KBM-7 (cell line): ENCODE measurements at regions not wholly inside any gene's neighbourhood (a gene's known extent, or its start where the extent isn't known, plus 50 kb on each side); places are given as distances from the start of the nearest gene placed in this dataset.

Source experiments
- DNase-seq: peaks from one replicate; pipeline ENCODE4 v3.0.0-alpha.2; 2015
- in situ Hi-C: fragments of 300-500 bp; cut with MboI; formaldehyde crosslinking; loops from 2 replicates; pipeline ENCODE4 v1.14.3; 2020; ENCODE audit warnings: low sequenced_read_pairs, low pct_unique_long_range_greater_than_20kb, mixed read lengths

DNA sequence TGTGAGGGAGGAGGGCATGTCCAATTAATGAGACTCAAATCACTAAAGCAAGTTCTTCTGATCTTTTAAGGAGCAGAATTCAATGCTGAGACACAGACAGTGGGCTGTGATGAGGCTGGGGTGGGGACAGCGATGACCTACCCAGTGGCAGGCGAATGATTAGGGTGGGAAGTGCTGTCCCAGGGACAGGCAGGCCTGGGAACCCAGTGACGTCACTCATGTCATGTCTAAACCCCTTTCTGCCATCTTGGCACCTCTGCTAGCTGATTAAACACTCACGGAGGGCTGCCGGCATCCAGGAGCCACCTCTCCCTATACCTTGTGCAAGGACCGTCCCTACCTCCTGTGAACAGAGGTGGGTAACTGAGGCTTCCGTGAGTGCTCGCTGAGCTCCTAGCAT is 1235.2 kb downstream of the TBC1D22A start:
- in situ Hi-C loops, result no loop called here
- DNase-seq, result no peak

- no peak for DNase-seq
- in situ Hi-C loops, result no loop called here
These were observed 1234.7 kb downstream of the TBC1D22A start for GRCh38 chr22:47997052-47997590.

DNA sequence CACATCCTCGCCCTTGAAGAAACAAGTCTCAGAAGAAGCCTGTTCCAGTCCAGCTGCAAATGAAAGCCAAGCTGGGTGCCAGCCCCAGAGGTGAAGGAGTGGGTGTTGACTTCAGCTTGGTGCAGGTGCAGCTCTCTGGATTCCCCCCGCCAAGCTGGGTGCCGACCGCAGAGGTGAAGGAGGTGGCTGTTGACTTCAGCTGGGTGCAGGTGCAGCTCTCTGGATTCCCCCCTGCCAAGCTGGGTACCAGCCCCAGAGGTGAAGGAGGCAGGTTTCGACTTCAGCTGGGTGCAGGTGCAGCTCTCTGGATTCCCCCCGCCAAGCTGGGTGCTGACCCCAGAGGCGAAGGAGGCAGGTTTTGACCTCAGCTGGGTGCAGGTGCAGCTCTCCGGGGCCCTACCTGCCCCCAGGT is 1234.0 kb downstream of the TBC1D22A start:
- DNase-seq, result no peak
- in situ Hi-C loops, result no loop called here

DNA sequence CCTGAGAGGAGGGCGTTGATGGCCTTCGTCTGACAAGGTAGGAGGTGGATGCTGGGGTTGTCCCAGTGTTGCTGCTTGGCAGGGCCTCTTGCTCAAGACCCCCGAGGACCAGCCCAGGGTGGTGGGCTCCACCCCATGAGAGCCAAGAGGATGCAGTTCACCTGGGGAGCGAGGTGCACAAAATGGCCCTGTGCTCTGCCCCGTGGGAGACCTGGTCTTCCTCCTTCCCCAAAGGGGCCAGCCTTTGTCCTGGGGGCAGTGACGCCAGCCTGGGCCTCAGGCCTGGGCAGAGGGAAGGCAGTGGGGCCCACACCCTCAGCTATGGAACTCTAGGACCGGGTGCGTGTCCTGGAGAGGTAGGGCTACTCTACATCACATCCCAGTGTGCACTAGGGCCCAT is 1233.3 kb downstream of the TBC1D22A start:
- in situ Hi-C loops, result no loop called here
- DNase-seq, result no peak

DNA sequence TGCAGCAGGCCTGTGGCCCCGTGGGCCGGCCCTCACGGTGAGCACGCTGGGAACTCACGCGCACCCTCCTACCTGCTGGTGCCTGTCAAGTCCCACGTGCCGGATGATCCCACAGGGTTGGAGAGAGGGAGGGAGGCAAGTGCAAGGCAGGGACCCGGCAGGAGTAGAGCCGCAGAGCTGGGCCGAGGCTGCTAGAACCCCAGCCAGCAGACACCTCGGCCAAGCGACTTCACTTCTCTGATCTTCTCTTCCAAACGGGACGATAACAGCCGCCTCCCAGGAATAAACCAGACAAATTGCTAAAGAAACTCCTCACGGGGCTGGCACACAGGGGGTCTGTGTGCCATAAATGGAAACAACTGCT is 1232.8 kb downstream of the TBC1D22A start:
- in situ Hi-C loops, result no loop called here
- DNase-seq, result no peak

DNA sequence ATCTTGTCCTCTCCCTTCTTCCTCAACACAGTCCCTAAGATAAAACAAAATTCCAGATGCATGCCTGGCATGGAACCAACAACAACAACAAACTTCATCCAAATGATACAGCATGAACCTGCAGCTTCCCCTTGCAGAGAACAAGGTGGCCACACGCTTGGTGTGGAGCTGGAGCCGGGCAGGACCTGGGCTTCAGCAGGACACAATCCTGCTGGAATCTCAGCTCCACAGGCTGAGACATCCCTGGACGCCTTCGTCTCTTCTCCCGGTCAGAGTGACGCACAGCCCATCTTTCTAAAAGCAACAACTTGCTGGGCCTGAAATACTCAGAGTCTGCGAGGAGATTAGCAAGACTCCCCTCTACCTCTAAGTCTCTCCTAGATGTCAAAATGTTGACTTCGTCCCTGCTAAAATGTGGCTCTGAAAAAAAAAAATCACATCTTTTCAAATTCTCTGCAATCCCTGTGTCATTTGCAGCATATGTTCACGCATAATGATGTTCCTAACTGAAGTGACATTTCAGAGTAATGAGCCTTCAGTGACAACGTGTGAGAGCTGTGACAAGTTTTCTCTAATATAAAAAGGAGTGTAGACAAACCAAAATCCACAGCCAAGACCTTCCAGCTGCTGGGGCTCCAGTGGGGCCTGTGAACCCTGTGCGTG is 1232.3 kb downstream of the TBC1D22A start:
- in situ Hi-C loops, result no loop called here
- no peak for DNase-seq

GRCh38 chr22:47994045-47994444 is 1231.6 kb downstream of the TBC1D22A start:
- in situ Hi-C loops, result no loop called here
- DNase-seq, result no peak

DNA sequence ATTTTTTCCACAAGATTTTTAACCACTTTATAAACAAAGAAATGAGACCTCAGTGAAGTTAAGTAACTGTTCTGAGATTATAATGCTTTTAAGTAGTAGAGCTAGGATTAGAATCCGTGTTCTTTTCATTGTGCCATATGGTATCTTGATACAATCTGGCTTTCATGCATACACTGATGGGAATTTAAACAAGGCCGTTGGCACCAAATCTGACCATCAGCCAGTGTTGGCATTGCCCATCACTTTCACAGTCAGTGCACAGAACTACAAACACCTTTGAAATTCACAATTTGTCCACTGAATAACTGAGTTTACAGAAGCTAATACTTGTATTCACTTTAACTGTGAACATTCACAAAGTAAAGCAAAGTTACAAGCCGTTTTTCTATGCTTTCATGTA is 1228.0 kb downstream of the TBC1D22A start:
- in situ Hi-C loops, result no loop called here
- no peak for DNase-seq

DNA sequence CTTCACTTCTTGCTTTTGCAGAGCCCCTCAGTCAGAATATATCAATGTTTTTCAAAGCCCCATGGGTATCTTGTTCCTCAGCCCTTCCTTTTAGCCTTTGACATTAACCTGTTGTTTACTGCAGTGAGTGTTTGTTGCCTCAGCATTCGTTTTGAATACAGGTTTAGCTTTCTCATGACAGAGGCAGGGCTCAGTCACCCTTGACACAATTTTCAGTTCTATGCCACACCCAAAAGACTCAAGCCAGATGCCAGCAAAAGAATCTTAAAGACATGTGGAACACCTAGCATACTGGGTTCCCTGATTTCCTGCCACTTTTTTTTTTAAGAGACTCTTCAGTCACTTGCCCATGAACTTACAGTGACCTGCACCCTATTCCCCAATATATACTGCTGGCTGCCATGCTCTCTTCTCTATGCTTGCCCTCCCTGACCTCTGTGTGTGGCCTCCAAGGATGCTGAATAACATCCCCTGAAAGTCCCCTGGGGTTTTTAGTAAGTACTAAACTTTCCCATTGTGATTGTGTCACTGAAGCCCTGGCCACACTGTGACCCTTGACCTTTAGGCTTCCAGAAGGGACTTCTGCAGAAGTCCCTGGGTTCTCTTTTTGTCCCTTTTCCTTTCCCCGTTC is 1225.5 kb downstream of the TBC1D22A start:
- no peak for DNase-seq

DNA sequence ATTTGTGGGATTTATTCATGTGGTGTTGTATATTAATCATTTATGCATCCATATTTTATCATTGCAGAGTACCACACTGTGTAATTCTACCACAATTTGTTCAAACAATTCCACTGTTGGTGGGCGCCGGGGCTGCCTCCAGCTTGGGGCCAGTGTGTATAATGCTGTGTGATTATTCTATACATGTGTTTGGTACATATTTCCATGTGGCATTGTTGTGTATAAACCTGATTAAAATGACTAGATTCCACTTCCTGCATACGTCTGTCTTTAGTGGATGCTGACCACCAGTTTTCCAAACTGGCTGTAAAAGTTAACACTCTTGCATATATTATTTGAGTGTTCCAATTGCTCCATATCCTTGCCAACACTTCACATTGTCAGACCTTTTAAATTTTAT is 1213.8 kb downstream of the TBC1D22A start:
- DNase-seq, result no peak
- in situ Hi-C loops, result no loop called here

More for the DNA sequence above, 1225.5 kb downstream of the TBC1D22A start:
- in situ Hi-C loops, result no loop called here

- in situ Hi-C loops, result no loop called here
- no peak for DNase-seq
These were observed 1205.4 kb downstream of the TBC1D22A start for GRCh38 chr22:47967831-47968230.

DNA sequence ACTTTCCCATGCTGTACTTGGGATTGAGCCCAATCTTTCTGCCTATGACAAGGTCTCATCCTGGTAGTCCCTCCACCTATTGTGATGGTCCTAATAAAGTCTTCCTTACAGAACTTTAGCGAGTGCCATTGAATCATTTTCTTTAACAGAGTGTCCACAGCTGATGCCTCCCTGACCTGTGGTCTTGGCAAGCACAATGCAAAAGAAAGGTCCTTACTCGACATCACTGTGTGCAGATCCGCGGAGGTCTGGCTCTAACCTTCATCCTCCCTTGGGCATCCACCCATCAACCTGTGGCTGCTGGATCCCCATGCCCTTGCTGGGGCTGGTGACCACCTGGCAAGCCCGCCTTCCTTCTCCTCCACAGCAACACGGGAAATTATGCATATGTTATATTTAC is 1203.9 kb downstream of the TBC1D22A start:
- DNase-seq, result no peak
- in situ Hi-C loops, result no loop called here

DNA sequence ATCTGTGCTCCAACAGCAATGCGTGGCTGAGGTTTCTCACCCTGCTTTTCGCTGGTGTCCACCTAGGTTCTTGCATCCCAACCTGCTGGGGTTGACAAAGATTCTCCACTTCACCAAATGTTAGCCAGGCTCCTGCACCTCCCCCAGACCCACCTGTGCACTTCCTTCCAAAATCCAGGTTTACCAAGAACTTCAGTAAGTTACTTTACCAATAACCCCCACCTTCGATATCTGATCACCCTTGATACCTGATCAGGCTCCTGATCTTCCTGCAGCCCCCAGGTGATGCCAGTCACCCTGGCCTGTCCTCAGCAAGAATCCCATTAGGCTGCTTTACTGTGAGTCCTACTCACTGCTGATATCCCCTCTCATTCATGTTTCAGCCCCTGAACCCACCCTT is 1203.4 kb downstream of the TBC1D22A start:
- in situ Hi-C loops, result no loop called here
- no peak for DNase-seq

GRCh38 chr22:47965066-47965465 is 1202.6 kb downstream of the TBC1D22A start:
- in situ Hi-C loops, result no loop called here
- DNase-seq, result no peak

DNA sequence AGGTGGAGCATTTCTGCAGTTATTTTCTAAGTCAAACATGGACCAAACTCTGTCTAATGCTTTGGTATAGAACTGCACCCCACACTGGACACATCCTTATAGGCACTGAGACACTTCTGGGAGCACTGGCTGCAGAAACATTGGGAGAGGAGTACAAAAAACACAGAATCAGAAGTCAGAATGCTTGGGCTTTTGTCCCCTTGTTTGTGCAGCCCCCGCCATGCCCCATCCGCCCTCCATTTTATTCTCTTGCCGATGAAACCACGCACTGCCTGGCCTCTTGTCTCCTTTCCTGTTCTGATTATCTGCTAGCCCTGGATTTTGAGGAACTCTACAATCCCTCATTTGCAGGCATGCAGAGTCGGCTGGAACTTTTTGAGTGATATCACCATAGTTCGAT is 1201.2 kb downstream of the TBC1D22A start:
- in situ Hi-C loops, result no loop called here
- DNase-seq, result no peak

GRCh38 chr22:47957649-47958048 is 1195.2 kb downstream of the TBC1D22A start:
- in situ Hi-C loops, result no loop called here
- DNase-seq, result no peak

DNA sequence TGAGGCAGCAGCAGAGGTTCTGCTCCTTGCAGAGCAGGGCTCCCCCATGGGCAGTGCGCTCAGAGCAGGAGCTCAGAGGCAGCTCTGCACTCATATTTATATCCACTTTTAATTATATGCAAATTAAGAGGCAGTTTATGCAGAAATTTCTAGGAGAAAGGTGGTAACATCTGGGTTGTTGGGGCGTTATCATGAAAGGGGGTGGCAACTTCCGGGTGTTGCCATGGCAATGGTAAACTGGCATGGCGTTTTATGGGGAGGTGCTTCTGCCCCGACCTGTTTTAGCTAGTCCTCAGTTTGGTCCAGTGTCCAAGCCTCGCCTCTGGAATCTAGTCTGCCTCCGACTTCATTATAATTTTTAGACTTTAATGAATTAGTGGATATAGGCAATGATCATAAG is 1191.7 kb downstream of the TBC1D22A start:
- no peak for DNase-seq
- in situ Hi-C loops, result no loop called here

DNA sequence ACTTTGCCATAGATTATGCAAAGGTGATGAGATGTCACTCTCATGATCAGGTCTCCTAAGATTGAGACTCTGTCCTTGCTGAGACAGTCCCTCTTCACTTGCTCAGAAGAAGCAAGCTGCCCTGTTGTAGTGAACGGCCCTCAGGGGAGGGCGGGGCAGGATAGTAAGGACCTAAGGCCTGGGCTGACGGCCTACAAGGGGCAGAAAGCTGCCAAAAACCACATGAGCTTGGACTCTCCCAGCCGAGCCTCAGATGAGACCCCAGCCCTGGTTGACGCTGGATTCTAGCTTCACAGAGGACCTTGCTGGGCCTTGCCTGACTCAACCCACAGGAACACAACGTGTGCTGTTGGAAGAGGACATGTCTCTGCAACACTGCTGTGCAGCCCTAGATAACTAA is 1182.5 kb downstream of the TBC1D22A start:
- no peak for DNase-seq
- in situ Hi-C loops, result no loop called here

- DNase-seq, result no peak
- in situ Hi-C loops, result no loop called here
These were observed 1181.6 kb downstream of the TBC1D22A start for GRCh38 chr22:47943729-47944700.

- DNase-seq, result no peak
- in situ Hi-C loops, result no loop called here
These were observed 1177.8 kb downstream of the TBC1D22A start for GRCh38 chr22:47940211-47940610.
